Vagina (tissue), 2 donors: ENCODE measurements at regions not wholly inside any gene's neighbourhood (a gene's known extent, or its start where the extent isn't known, plus 50 kb on each side); places are given as distances from the start of the nearest gene placed in this dataset.

ENCODE experiments used
- CTCF ChIP-seq, 3 experiments: fragments of 450-650 bp in 2 of 3; fragments of 200-600 bp in 1 of 3; sonication (generic) in 1 of 3; IDR thresholded peaks; one replicate each; pipeline ENCODE4 v1.5.1; 2017 to 2019; ENCODE audit warnings: antibody characterized with exemption in 3 of 3, mild to moderate bottlenecking in 2 of 3, moderate library complexity in 2 of 3
- POLR2AphosphoS5 ChIP-seq, 2 donors: sonication (generic); formaldehyde crosslinking; IDR thresholded peaks; one replicate each; pipeline ENCODE4 v1.9.0; 2017; ENCODE audit warnings: antibody characterized with exemption in 2 of 2, mild to moderate bottlenecking in 2 of 2, low read depth in 1 of 2; ENCODE audit not compliant: insufficient read depth in 1 of 2

DNA sequence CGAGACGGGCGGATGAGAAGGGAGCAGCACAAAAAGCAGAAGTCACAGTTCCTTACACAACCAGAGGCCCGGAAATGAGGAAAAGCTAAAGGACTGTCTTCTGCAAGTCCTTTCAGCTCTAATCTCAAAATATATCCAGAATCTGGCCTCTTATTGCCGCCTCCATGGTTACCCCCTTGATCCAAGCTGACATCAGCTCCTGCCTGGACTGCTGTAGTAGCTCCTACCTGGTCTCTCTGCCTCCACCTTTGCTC, 324.0 kb upstream of the ROPN1 start:
- TF ChIP-seq CTCF (IDR thresholded peaks at IDR 0.05) (no peak), POLR2AphosphoS5 (IDR thresholded peaks at IDR 0.05; ENCODE audit: insufficient read depth in 1 of 2, low read depth in 1 of 2) (no peak)
